ENCODE measurements at regions not wholly inside any gene's neighbourhood (a gene's known extent, or its start where the extent isn't known, plus 50 kb on each side); places are given as distances from the start of the nearest gene placed in this dataset.
"Not testable (repeated sequence)": the region's sequence is repeated elsewhere in the genome, so short reads cannot be mapped to it uniquely, and the experiment has no call there.

GRCh38 chr5:17748941-17749340 is 114.7 kb downstream of the TAF11L14 start:
- no peak for TF ChIP-seq CTCF (conservative IDR thresholded peaks at IDR 0.05; ENCODE audit: low read depth, low read length)
- Histone ChIP-seq H3K4me1 (ENCODE audit: low read depth, poor library complexity, severe bottlenecking) (no peaks in the 10 kb centered on the region), H4K20me1 (ENCODE audit: insufficient read depth) (no peaks in the 10 kb centered on the region), H3K27me3 (ENCODE audit: insufficient read depth, low read depth) (no peaks in the 10 kb centered on the region), H3K79me2 (ENCODE audit: insufficient read depth, low read depth) (no peaks in the 10 kb centered on the region), H3K9ac (no peak overlapping the region), H3K27ac (no peak overlapping the region), H3K4me2 (no peak overlapping the region), H3K4me3 (IDR thresholded peaks at IDR 0.05; ENCODE audit: insufficient read depth, low read depth, low read length) (no peak overlapping the region), H3K36me3 (ENCODE audit: insufficient read depth) (no peaks in the 10 kb centered on the region), H2AFZ (ENCODE audit: low read depth) (no peak overlapping the region)

GRCh38 chr5:17755406-17755805 is 121.1 kb downstream of the TAF11L14 start:
- H3K27ac ChIP-seq; H3K36me3 ChIP-seq (ENCODE audit: insufficient read depth); H3K79me2 ChIP-seq (ENCODE audit: insufficient read depth, low read depth); H3K4me3 ChIP-seq (IDR thresholded peaks at IDR 0.05; ENCODE audit: insufficient read depth, low read depth, low read length); H2AFZ ChIP-seq (ENCODE audit: low read depth); H4K20me1 ChIP-seq (ENCODE audit: insufficient read depth); H3K9ac ChIP-seq; H3K4me1 ChIP-seq (ENCODE audit: low read depth, poor library complexity, severe bottlenecking); H3K4me2 ChIP-seq; H3K27me3 ChIP-seq (ENCODE audit: insufficient read depth, low read depth): not testable (repeated sequence)

- H2AFZ ChIP-seq (ENCODE audit: low read depth), result no peak overlapping the region
- no peak for TF ChIP-seq CTCF (conservative IDR thresholded peaks at IDR 0.05; ENCODE audit: low read depth, low read length)
These were observed 127.1 kb downstream of the TAF11L14 start for GRCh38 chr5:17761326-17761725.

GRCh38 chr5:17763301-17763700 is 129.0 kb downstream of the TAF11L14 start:
- Histone ChIP-seq H3K4me2 (no peak overlapping the region), H3K27ac (no peak overlapping the region), H3K9ac (no peak overlapping the region), H3K27me3 (ENCODE audit: insufficient read depth, low read depth) (no peaks in the 10 kb centered on the region), H3K79me2 (ENCODE audit: insufficient read depth, low read depth) (no peaks in the 10 kb centered on the region), H3K36me3 (ENCODE audit: insufficient read depth) (no peaks in the 10 kb centered on the region), H4K20me1 (ENCODE audit: insufficient read depth) (no peaks in the 10 kb centered on the region), H2AFZ (ENCODE audit: low read depth) (no peak overlapping the region), H3K4me3 (IDR thresholded peaks at IDR 0.05; ENCODE audit: insufficient read depth, low read depth, low read length) (no peak overlapping the region), H3K4me1 (ENCODE audit: low read depth, poor library complexity, severe bottlenecking) (no peaks in the 10 kb centered on the region)
- no peak for TF ChIP-seq CTCF (conservative IDR thresholded peaks at IDR 0.05; ENCODE audit: low read depth, low read length)

More at GRCh38 chr5:17761326-17761725, 127.1 kb downstream of the TAF11L14 start:
- no peaks in the 10 kb centered on the region for H3K4me1 ChIP-seq (ENCODE audit: low read depth, poor library complexity, severe bottlenecking)
- no peaks in the 10 kb centered on the region for H3K79me2 ChIP-seq (ENCODE audit: insufficient read depth, low read depth)
- H3K27me3 ChIP-seq (ENCODE audit: insufficient read depth, low read depth), result no peaks in the 10 kb centered on the region
- H3K4me3 ChIP-seq (IDR thresholded peaks at IDR 0.05; ENCODE audit: insufficient read depth, low read depth, low read length), result no peak overlapping the region
- H4K20me1 ChIP-seq (ENCODE audit: insufficient read depth), result no peaks in the 10 kb centered on the region
- no peak overlapping the region for H3K4me2 ChIP-seq
- H3K27ac ChIP-seq, result no peak overlapping the region
- no peaks in the 10 kb centered on the region for H3K36me3 ChIP-seq (ENCODE audit: insufficient read depth)
- H3K9ac ChIP-seq, result no peak overlapping the region

- H3K36me3 ChIP-seq (ENCODE audit: insufficient read depth), result no peaks in the 10 kb centered on the region
- H2AFZ ChIP-seq (ENCODE audit: low read depth), result no peak overlapping the region
- no peaks in the 10 kb centered on the region for H4K20me1 ChIP-seq (ENCODE audit: insufficient read depth)
- H3K4me1 ChIP-seq (ENCODE audit: low read depth, poor library complexity, severe bottlenecking), result no peaks in the 10 kb centered on the region
- no peak overlapping the region for H3K4me3 ChIP-seq (IDR thresholded peaks at IDR 0.05; ENCODE audit: insufficient read depth, low read depth, low read length)
- no peak for TF ChIP-seq CTCF (conservative IDR thresholded peaks at IDR 0.05; ENCODE audit: low read depth, low read length)
- no peak overlapping the region for H3K9ac ChIP-seq
- H3K27me3 ChIP-seq (ENCODE audit: insufficient read depth, low read depth), result no peaks in the 10 kb centered on the region
- H3K27ac ChIP-seq, result no peak overlapping the region
- H3K4me2 ChIP-seq, result no peak overlapping the region
- H3K79me2 ChIP-seq (ENCODE audit: insufficient read depth, low read depth), result no peaks in the 10 kb centered on the region
These were observed 131.8 kb downstream of the TAF11L14 start for GRCh38 chr5:17766031-17766430.
